ENCODE measurements at regions not wholly inside any gene's neighbourhood (a gene's known extent, or its start where the extent isn't known, plus 50 kb on each side); places are given as distances from the start of the nearest gene placed in this dataset.
"Not testable (repeated sequence)": the region's sequence is repeated elsewhere in the genome, so short reads cannot be mapped to it uniquely, and the experiment has no call there.

DNA sequence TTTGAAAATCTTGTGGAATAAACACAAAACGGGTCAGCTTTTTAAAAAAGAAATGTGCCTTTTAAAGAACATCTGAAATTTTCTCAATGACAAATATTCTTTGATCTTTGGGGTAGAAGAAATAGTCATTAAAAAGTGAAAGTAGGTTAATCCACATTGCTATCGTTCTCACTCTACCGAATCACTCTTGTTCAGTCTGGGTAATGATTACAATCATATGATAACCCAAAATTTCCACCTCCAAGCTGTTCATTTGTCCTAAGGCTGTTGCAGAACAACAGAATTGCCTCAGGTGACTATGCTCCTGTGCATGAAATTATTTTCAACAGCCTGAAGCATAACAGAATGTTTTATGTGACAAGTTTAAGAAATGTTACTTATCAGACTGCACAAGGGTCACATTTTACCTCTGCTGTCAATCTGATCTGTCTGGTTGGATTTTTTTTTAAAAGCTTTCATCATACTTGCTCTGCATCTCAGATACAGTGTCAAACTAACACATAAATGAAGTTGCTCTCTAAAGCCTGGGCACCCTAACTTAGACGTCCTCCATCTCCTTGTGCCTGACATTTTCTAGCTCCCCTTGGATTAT lies 227.3 kb downstream of the LURAP1L start:
- no peak for DNase-seq

DNA sequence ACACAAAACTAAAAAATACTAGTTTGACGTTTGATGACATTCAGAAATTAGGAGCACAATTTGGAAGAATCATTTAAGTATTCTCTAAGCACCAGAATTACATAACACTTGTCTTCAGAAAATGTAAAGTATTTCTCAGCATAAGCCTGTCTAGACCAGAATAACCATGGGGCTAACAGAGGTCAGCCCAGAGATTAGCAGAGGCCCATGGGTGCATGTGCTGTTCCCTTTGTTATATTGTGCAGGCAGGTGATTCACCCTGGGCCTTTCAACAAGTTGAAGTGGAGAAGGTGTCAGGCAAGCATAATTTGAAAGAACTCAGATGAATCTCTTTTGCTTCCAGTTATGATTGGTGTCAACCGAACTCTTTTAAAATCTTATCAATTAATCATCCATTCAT lies 227.9 kb downstream of the LURAP1L start:
- no peak for DNase-seq

DNA sequence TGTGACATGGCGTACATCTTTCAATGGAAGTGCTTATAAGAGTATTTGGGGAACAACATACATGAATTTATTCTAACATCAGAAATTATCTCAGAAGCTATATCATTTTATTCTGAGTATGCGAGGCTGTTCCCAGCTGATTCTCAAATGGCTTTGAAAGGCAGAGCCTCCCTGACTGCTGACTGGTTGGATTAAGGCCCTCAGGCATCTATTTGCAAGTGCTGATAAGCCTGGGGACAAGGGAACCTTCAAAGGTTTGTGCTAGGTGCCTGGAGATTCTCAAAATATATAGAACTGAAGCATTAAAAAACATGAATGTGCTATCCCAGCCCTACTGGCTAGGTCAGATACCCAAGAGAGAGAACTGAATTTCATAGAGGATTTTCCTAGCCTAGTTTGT lies 235.1 kb downstream of the LURAP1L start:
- DNase-seq: no peak

DNA sequence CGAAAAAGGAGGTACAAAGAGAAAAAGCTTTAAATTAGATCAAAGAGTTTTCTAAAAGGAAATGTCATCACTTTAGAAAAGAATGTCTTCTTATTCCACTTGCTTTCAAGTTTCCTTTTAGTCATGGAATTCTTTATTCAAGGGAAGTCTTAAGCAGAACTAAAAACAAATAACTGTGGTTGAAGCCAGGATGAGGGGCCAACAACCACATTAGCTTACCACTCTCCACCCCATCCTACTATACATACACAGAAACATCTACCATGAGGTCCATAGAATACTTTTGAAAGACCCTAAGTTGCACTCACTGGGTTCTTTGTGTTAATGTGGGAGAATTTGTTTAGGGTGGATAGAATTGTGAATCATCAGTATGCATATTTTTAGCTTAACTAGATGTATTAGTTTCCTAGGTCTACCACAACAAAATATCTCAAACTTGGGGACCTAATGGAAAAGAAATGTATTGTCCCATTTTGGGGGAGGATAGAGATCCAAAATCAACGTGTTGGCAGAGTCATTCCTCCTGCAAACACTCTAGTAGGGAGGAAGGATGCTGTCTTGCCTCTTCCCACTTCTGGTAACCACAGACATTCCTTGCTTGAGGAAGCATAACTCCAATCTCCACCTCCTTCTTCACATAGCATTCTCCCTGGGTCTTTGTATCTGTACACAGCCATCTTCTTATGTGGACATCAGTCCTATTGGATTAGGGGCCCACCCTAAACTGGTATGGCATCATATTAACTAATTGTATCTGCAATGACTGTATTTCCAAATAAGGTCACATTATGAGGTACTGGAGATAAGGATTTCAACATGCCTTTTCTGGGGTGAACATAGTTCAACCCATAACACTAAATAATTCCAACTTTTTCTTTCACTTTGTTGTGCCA lies 239.4 kb downstream of the LURAP1L start:
- no peak for DNase-seq

DNA sequence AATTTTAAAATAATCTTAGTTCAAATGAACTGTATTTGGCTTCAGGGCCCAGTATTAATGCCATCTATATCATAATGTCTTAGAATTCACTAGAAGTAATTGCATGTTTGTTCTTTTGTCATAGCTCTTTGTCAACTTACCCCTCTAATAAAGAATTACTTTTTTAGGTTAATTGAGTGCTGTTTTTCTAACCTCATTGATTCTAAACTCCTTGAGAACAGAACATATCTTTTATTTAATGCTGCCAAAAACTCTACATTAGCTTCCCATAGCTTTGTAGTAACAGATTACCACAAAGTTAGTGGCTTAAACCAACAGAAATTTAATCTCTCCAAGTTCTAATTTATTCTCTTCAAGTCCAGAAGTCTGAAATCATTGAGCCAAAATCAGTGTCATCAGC lies 242.4 kb downstream of the LURAP1L start:
- no peak for DNase-seq

DNA sequence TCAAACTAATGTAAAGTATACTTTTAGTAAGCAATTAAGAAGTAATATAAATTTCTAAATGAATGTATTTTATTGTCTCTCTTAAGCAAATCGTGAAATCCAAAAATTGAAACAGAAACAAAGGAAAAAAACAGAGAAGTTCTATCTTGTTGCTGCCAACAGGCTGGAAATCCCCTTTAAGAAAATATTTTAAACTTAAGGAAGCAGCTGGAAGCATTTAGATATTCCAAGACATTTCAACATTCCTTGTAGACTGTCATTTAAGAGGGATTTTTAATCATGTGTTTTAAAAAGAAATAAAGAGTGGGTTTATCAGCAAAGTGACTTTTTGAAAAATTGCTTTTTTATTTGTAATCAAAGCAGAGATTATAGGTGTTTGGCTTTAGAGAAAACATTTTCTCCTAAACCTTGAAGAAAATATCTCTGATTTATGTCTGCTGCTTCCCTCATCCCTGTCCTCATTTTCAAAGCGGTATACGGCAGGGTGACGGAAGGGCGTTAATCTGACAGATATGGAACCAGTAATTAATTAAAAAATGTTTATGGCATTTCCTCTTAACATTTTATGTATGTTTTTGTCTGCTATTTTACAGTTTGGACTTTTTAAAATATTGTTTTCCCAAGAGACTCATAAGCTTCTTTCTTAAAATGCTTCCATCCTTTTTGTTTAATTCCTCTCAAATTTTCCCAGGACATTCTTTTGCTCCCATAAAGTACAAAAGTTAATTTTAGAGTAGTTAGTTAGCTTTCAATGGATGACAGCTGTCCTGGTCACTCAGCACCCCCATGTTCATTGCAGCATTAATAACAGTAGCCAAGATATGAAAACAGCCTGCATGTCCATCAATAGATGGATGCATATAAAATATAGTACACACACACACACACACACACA lies 245.6 kb downstream of the LURAP1L start:
- DNase-seq: no peak

DNA sequence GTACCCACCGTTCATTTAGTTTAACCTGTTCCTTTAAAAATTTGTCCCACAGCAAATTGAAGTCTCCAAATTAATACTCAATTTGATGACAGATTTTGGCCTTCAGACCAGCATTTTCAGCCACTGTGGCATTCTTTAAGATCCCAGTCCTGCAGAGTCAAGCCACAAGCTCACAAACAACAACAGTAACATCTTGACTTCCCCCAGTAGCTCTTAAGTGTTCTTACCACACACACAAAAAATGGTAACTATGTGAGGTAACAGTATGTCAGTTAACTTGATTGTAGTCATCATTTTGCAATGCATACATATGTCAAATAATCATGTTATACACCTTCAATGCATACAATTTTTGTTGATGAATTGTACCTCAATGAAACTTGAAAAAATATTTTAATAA lies 247.9 kb downstream of the LURAP1L start:
- no peak for DNase-seq

DNA sequence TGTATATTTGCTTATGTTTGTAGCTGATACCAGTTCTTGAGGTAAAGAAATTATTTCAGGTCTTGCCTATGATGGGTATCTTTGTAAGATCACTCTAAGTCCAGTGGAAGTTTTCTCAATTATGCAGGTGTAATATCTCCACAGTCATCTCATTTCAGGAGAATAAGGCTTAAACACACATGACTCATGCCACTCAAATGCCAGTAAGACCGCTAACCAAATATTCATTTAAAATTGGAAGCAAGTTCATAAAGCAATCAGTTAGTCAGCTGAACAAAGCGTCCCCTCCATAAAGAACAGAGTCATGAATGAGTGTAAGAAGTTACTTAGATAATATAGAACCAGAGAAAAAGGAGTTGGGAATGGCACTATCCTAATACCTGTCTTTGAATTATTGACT lies 248.7 kb downstream of the LURAP1L start:
- DNase-seq: no peak

DNA sequence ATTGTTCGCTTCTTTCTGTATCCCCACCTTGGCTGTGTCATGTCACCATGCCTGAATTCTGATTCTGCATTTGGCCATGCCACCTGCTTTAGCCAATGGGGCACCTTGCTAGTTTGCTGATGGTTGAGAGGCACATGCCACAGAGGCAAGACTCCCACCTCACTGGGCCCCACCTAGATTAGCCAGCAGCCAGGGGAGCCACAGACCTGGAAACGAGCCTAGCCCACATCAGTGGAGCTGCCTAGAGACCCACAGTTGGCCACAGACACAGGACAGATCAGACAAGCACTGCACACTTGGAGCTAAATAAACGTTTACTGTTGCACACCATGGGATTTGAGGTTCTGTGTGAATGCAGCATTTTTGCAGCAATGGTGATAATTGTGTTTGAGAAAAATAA lies 252.1 kb downstream of the LURAP1L start:
- DNase-seq: no peak

DNA sequence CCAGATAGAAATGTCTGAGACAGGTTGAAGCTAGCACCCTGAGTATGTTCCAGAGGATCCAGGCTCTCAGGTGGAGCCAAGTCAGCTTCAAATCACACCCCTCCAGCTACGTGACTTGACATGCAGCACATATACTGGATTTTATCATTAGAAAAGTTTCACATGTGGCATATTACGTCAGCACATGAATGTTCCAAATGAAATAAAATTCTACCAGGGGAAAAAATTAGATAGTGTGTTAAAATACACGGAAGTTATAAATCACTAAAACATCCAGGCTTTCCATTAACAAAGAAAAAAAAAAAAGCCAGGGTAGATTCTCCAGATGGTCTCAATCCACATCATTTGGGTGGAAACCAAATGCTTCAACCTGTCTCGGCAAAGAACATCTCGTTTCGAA lies 251.6 kb downstream of the MPDZ start:
- no peak for DNase-seq

DNA sequence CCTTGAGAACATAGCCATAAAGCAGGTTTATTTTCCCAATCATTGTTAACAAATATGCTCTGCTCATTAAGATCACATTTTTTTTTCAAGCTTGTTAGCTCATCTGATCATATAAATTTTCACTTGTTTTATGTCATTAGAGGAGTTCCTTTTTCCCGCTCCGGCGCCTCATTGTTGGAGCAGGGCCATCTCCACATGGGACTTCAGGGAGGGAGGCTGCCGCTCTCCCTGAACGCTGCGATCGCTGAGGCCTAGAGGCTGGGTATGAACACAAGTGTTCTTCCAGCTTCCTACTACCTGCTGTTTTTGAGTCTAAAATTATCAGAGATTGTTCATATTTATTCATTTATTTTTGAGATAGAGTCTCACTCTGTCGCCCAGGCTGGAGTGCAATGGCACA lies 246.9 kb downstream of the MPDZ start:
- peak; percentile 4 to 21 for DNase-seq

DNA sequence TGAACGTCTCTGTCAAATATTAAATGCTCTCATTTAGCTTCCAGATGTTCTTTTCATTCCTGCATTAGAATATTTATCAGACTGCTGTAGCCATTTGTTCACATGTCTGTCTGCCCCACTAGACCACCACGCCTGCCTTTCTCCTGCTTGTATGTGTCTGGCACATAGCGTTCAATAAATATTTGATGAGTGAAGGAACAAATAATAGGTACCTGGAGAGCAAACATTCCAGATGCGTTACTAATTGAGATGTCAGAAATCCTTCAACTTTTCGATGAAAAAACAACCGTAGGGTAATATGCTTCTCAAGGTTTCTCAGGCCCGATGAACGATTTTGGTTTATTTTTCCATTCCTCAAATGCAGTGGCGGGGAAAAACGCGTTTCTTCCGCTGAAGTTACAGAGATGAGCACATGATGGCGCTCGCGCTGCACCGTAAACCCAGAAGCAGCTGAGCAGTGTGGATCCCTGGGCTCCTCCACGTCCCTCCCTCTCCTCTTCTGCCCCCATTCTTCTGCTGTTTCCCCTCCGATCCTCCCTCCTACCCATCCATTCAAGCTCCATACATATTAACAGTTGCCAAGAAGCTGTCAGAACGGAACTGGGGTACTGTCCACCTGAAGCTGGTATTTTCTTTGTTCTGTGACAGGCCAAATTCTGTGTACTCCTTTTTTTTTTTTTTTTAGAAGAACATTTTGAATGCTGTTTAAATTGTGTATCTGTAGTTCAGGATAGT lies 245.4 kb downstream of the MPDZ start:
- peak; percentile 84 to 91 for DNase-seq

DNA sequence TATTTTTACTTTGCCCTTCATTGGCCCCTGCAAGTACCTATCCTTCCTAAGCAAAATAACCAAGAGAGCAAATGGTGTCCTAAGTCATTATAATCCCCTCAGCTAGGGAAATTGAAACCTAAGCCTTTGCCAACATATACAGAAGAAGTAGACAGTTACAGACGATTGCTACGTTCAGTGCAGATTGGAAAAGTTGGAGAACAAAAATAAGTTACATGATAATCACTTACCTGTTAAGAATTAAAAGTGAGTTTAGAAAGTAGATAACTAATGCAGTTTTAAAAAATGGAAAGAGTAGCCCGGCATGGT lies 244.8 kb downstream of the MPDZ start:
- DNase-seq: peak in 1 of 2 experiments; percentile 68

DNA sequence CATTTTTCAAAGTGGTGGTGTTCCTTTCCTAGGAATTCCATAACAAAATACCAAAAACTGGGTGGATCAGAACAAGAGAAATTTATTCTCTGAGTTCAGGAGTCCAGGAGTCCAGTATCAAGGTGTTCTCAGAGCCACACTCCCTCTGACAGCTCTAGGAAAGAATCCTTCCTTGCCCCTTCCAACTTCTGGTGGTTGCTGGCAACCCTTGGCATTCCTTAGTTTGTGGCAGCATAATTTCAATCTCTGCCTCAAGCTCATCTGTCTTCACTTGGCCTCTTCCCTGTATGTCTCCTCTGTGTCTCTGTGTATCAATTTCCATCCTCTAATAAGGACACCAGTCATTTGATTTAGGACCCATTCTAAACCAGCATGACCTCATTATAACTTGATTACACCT lies 243.7 kb downstream of the MPDZ start:
- no peak for DNase-seq

DNA sequence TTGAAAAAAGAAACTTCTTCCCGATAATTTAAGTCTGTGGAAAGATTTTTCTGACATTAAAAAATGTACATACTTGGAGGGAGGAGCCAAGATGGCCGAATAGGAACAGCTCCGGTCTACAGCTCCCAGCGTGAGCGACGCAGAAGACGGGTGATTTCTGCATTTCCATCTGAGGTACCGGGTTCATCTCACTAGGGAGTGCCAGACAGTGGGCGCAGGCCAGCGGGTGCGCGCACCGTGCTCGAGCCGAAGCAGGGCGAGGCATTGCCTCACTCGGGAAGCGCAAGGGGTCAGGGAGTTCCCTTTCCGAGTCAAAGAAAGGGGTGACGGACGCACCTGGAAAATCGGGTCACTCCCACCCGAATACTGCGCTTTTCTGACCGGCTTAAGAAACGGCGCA lies 241.7 kb downstream of the MPDZ start:
- DNase-seq: not testable (repeated sequence)

DNA sequence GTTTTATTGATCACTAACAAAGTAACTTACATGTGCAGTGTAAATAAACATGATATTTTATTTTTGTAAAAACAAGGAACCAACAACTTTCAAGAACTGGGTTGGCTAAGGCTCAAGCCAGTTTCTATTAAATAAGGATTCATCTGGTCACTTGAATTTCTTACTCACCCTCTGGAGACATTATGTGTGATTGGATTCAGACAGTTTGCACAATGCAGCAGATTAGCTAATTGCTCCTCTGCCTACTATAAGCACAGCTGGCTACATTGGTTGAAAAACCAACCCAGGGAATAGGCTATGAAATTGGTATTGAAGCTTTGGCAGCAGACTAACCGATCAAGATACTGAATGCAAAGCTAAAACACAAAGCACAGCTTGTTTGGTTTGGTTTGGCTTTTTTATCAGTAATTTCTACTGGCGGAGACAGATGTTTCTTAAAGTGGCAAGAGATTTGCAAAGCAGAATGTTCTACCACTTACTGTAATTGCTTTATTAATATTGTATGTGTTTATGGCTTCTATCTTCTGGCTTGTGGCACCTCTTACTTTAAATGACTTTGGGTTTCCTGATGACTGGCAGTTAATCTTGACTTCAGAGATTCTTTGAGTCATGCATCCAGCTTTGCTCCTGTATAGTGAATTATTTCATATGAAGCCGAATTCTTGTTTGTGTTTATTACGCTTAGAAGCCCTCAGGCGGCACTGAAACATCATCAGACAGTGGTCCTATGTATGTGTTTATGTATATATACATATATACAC lies 231.5 kb downstream of the MPDZ start:
- DNase-seq: peak; percentile 11 to 57

DNA sequence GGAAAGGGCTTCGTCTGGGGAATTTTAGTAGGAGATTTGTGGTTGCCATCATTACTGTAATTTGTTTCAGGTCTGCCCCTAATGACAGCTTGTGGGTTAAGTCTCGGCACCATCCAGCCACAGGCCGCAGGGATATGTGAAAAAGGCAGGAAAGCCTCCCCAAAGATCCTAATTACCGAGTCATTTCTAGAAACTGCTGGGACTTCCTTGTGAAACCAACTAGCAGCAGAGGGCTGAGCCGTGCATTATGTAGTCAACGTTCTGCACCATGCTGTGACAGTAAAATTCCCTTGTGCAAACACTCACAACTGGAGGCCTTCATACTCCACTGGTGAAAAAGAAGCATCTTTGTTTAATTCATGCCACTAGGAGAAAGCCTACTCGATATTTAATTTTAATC lies 230.3 kb downstream of the MPDZ start:
- DNase-seq: peak; percentile 87 to 97

DNA sequence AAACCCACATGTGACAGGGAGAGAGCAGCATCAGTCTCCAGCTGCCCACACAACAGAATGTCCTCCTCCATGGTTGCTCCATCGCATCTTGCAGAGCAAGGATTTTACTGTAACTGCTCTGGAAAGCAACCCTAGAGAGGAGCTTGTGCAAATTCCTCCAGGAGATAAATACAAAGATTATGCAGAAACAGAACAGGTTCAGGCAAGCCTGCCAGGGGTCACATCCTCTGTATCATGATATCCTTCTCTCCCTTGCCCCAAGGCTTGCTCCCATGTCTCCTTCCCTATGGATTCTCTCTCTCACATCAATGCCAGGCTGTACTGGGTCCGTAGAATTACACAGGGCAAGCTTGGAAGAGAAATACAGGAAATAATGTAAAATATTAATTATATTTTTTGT lies 226.0 kb downstream of the MPDZ start:
- no peak for DNase-seq

DNA sequence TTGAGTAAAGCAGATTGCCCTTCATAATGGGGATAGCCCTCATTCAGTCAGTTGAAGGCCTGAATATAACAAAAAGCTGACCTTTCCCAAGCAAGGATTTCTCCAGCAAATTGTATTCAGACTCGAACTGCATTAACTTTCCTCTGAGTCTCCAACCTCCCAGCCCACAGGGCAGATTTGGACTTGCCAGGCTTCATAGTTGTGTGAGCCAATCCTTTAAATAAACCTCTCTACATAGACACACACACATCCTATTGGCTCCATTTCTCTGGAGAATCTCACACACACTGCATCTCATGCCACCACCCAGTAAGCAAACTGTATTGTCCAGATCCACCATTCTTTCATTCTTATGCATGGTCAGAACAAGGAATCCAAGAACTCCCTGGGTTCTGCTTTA lies 225.1 kb downstream of the MPDZ start:
- DNase-seq: no peak
